ENCODE measurements at regions not wholly inside any gene's neighbourhood (a gene's known extent, or its start where the extent isn't known, plus 50 kb on each side); places are given as distances from the start of the nearest gene placed in this dataset.

DNA sequence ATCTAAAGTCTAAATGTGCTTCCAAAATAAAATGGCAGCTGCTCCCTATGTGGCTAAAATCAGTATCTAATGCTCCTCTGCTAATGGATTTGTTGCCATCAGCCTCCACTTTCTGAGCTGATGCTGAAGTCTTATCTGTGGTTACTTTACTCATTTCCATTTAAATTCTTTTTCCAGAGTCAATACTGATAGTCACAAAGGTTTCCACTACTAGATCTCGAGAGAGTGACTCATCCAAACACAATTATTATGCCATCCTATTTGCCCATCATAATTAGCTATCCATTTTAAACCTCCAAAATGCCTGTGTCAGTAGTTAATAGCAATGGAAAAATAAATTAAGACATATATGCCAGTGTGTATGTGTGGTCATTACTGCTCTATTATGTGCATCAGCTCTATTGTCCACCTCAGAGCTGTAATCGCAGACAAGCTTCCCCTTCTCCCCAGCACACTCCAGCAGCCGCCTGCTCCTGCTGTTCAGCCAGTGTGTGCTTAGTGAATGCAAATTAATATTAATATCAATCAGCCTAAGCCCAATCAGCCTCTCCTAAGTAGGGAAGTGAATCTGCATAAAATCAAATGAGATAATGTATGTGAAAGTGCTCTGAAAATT is 199.8 kb upstream of the ZIC3 start:
- DNase-seq, result no peak

DNA sequence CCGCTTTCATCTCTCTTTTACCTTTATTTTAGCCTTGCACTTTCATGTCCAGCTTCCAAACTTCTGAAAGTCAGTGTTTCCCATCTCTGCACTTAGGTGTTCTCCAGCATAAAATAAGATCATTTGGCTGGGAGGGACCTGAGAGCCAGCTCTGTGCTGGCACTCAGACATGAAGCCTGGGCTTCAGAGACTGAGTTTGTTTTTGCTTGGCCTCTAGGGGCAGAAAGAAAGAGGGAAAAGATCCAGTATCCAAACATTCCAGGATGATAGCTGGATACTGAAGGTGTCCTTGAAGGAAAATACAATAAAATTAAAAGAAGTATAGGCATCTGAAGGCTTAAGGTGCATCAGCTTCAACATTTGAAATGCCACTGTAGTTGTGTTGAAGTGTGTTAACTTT is 202.4 kb upstream of the ZIC3 start:
- DNase-seq, result no peak

DNA sequence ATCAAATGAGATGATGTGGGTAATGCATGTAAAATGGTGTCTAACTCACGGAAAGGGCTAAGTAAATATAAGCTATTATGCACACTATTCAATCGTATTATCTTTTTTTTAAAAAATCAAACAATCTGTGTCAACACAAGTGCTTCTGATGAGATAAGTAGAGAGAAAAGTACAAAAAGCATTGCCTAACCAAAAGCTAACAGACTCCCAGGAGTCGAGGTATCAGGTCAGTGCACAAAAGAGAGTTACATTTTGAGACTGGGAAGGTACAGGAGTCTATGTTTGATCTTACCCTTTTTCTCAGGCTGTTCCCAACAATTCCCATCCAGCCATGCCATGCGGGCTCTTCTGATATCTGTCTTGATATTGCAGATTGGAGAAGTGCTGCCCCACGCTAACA is 203.3 kb upstream of the ZIC3 start:
- no peak for DNase-seq

DNA sequence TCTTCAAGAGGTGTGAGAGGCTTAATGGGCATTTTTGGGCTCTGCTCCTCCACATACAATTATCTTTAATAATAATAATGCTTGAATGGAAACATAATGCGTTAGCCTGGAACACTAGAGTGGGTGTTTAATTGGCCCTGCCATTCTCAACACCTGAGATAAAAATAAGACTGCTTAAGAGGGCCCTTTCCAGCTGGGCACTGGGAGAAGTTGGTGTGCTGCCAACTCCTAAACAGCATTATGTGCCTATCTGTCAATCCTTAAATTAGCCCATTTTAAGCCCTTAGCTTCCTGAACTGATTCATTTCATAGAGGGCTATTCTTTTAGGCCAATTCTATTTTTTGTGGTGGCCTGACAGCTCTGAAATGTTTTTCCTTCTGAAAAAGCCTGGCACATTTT is 211.1 kb upstream of the ZIC3 start:
- DNase-seq, result no peak

DNA sequence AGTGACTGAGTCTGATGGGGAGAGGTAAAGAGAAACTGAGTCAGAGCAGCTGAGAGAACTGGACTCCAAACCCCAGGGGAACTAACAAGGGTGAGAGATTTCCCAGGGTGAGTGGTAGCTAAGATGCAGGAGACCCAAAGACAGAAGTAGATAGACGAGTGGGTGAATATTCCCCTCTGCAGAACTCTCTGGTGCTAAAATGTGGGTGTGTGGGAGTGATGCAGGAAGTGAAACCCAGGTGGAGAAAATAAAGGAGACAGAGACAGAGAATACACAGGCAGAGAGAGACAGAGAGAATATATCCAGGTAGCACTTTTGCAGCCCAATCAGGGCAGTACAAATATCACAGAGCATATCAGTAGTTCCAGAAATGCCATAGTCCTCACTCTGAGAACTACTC is 212.5 kb upstream of the ZIC3 start:
- no peak for DNase-seq

DNA sequence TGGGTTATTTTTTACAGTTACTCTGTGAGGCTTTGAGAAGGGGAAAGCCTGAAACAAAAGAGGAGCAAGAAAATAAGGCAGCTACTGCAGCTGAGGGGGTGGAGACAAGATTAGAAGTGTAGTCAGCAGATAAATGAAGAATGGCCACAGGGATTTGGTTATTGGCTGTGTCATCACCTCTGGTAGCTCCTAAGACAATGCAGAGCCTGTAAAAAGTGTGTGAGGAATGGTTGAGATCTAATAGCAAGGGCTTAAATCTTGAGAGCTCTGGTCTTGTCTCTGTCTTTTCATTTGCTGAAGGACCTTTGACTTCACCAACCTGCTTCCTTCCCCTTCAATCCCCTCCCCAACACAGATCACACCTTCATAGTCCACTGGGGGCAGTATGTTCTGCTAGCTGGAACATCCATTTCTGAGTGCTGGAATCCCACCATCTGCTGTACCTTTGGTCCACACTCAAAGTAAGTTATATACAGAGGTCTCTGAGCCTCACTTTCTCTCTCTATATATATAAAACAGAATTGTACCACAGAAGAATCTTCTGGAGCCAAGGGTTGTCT is 213.7 kb upstream of the ZIC3 start:
- DNase-seq, result no peak

DNA sequence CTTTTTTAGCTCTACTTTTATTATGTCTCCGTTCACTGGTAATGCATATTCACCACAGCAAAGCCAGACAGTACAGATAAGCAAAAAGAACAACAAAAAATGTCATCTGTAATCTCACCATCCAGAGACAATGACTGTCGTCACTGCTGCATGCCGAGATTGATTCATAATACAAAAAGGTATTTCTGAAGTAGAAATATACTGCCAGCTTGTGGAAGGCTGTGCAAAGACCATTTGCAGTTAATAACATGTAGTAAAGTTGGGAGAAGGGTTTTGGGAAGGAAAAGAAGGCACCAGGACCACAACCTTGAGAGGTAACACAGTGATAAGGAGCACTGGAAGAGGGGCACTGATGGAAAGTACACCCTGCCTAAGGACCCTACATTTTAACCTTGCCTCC is 223.0 kb upstream of the ZIC3 start:
- DNase-seq, result no peak

DNA sequence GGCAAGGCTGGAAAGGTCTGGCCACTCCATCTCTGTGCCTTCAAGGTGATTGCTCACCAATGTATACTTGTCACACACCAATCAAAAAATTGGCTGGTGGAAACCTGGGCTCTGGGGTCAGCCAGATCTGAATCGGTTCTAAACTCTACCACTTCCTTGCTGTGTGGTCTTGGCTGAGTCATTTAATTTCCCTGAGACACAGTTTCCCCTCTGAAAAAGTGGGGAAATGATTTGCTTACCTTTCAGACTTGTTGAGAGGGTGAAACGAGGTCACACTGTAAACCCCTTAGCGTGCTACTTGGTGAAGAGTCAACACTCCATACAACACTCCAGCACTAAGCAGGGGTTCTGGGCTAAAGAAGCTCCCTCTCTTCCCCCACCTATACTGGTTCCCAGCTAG is 252.3 kb upstream of the ZIC3 start:
- no peak for DNase-seq

DNA sequence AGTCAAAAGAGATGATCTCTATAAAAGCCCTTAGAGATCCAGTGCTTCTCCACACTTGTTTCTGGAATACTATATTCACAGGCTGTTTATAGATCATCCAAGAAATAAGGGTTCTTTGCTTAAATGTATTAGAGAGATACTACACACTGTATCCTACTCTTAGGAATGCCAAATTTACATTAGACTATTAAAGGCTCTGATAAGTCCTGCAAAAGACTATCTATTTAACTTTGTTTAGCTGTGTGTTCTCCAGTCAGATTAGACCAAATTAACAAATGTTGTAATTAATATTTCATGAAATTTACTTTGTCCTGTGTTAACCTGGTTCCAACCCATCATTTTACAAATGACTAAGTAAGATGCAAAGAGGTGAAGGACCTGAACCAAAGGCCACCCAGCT is 260.5 kb upstream of the ZIC3 start:
- DNase-seq, result no peak

DNA sequence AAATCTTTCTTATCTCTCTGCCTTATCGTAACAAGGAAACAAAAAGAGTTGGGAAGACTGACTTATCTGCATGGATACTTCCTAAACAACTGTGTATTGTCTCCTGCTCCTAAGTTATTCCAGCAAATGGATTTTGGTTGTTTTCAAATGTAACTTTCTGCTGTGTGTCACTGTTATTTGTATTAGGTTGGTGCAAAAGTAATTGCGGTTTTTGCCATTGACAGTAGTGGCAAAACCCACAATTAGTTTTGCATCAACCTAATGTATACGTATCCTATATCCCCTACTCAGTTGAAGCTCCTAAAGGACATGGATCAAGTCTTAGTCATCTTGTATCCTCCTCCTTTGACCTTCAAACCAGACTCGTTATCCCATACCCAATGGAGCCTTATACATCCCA is 263.4 kb upstream of the GPR101 start:
- no peak for DNase-seq

DNA sequence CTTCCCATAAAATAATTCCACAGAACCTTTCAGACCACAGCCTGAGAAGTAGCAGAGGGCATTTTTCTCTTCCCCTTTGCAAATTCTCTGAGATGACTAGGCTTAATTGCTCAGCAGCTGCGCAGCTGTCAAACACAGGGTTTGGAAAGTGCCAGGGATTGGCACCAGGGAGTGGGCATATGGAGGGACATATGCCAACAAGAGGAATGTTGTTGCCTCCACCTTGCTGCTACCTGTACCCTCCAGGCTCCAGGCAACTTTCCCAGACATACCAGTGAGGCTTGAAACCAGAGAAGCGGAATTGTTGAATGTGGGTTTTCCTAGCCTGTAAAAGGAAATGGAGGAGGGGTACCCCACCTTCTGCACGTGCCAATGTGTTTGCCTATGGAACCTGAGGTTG is 256.2 kb upstream of the GPR101 start:
- DNase-seq, result no peak

DNA sequence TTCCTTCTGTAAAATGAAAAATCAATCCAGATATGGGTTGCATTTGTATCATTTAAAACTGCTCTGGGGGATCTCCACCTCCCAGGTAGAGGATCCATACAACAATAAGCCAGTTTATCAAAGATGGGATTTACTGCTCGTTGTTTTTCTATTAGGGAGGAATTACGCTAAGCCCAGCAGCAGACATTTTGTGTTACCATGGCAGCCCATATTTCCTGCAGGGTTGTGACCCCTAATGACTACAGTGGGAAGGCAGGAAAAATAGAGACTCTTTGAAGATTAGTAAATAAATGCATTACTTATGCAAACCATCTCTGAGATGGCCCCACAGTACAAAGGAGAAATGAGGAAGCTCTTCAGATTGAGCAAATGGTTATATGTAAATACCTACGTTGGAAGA is 253.4 kb upstream of the GPR101 start:
- DNase-seq, result no peak

DNA sequence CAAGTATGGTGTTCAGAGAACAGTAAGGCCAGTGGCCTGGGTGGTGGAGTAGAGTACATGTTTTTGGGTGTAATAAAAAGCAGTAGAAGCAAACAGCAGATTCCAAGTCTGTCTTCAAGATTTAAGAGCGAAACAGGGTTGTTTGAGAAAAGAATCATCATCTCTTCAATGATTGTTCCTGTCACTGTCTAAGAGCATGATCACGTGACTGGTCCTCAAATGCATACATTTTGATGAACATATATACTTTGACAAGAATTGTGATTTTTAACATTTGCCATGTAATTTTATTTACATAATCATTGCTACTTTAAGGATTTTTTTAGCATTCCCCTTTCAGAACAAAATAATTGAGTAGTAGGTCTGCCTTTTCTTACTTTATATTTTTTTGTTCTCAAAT is 252.6 kb upstream of the GPR101 start:
- no peak for DNase-seq

DNA sequence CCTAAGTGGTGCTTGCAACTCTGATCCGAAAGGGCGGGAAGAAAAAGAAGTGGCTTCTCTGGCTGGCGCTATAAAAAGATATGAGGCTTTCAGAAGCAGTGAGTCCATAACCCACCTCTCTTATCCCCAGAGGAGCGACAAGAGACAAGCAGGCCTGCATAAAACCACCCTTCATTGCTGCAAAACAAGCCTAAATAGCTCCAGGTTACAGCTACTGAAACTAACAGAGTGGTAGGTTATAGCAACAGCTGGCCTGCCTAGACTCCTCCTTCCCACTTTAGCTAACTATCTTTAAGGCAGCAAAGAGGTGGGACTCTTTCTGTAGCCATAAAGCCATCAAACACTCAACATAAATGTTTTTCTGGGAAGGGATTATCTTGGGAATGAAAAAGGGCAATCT is 245.0 kb upstream of the GPR101 start:
- DNase-seq, result no peak

DNA sequence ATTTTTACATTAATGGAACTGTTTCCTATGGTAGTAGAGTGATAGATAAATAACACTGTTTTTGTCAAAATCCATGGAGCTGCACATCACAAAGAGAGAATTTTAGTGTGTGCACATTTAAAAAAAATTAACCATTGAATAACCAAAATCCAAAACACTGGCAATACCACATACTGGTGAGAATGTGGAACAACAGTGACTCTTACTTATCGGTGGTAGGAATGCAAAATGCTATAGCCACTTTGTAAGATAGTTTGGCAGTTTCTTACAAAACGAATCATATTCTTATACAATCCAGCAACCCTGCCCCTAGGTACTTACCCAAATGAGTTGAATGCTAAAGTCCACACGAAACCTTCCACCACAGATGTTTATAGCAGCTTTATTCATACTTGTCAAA is 229.6 kb upstream of the GPR101 start:
- DNase-seq, result no peak

DNA sequence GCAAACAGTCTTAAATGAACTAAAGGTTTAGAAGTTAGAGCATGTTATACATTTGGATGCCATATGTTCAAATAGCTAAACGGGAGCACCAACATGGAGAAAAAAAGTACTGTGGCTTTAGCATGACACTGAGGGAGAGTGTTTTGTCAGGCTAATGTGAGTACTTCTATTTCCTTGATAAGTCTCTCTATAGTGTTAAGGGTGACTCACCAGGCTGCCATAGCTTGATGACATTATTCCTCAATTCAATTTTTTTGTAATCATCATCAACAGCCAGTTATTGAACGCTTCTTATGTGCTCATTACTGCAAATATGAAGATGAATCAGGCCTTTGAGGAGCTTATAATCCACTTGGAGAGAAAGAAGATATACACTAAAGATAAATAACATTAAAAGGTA is 211.4 kb upstream of the GPR101 start:
- DNase-seq, result no peak

DNA sequence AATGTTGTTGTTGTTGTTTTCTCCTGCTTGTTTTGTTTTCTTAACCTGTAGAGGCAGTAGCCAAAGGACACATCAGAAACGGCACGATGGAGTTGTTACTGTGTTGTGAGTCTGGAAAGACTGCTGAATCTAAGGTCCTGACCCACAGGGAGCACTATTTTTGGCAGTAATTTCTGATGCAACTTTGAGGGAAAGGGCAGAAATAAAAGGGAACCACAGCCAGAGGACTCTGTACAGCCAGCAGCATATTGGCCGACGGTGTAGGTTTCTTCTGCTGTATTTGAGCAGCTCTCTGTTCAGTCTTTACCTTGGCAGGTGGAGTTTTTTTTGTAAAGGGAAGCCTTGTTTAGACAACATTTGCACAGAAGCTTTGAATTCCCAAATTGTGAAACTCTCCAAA is 203.0 kb upstream of the GPR101 start:
- DNase-seq, result no peak

DNA sequence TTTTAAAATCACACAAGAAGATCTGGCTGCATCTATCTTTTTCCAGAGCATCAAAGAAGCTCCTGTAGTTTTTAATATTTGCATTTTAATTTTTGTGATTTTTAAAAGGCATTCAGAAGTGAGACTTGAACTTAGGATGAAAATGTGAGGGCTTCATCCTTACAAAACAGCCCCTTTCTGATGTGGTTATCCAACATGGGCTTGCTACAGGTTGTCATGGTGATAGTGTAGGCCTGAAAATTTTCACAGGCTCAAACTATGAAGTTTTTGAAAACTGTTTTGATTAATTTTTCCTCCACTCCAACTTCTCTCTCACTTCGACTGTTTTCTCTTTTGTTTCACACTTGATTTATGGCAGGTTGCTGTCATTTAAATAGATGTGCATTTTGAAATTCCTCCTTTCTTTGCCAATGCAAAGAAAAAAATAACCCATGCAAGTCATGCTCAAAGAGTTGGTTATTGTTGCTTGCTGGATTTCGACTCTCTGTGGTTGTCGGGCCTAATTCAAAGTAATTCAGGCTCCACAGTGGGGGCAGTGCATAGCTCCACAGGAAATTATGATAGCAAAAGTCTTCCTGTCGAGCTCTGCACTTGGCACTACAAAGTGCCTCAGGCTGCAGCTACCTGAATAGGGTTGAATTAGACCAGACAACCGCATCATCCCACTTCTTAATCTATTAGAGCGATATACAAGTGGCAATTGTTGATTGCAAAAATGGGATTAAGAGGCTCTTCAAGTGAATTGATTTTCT is 201.0 kb upstream of the GPR101 start:
- no peak for DNase-seq

DNA sequence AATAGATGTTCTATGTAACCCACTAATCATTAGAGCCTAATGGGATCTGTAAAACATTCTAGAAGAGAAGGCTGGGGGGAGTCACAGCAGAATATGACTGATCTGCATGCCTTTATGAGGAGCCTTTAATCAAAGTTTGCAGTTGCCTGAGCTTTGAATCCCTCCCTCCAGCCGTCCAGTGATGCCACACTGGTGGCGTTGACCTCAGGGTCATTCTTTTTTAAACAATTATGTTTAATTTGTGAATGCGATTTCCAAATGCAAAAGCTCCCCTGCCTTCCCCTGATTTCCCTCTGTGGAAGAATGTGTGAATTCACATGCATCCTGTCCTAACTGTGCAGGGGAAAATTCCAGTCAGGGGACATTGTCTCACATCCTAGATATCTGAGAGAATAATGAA is 199.7 kb upstream of the GPR101 start:
- DNase-seq, result no peak

DNA sequence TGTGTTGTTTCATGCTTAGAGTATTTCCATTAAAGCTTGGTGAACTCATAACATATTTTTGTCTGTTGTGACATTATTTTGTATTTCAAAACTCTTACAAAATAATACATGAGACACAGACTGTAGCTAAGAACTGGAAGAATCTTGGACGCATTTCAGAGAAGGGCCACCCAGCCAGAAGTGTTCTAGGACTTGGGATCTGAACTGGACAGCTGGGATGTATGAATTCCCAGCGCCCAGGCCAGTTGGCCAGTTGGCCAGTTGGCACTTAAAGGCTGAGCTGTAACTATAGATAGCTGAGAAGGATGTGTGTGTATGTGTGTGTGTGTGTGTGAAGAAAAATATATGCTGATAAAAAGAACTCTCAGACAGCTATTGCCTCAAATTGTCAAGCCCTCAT is 193.4 kb upstream of the GPR101 start:
- DNase-seq, result no peak

DNA sequence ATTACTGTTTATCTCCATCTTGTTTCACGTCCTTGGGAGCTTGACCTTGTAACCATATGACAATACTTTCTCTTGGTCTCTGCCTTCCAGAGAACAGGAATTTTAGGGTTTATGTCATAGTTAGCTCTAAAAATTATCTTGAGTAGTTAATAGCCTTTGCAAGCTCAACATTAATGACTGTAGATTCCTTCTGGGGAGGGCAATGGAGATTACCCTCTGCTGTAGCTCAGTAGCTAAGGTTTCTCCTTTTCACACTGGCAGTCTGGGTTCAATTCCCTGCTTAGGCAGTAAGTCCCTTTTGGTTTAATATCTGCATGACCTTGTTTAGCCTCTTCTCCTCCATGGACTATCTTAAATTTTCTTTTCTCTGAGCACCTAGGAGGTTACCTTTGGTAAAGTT is 181.7 kb upstream of the GPR101 start:
- no peak for DNase-seq

DNA sequence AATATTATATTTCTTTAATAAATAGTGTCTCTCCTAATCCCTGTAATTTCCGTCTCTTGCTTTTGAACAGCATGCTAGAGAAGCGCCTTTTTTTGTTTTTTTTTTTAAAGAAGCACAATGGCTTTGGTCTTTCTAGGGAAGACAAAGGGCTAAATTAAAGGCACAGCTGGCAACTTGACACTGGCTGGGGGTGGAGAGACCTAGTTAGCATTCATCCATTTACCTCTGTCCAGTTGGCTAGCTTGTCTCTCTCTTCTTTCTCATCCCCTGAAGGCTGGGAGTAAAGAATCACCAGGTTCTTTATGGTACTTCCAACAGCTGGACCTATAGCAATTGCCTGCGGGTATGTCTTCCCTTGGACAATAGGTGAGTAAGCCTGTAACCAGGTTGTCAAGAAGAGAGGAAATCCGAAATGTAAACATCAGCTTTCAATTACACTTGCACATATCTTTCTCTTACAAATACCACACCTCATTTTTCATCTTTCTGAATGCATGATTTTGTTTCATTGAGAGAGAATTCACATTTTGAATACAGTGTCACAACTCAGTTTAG is 178.4 kb upstream of the GPR101 start:
- DNase-seq, result no peak

DNA sequence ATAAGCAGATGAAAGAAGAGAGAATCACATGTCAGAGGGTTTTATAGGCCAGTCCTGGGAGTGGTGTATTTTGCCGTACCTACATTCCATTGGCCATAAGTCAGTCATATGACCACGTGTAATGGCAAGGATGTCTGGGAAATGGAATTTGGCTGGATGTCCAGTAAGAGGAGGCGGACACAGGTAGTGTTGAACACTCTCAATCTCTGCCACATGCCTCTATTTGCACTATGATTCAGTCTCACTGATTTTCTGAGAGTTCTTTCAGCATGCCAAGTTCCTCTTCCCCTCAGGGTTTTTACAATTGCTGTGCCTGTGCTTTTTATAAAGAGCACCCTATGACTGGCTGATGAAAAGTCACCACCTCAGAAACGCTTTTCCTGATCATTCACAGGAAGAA is 164.2 kb upstream of the GPR101 start:
- no peak for DNase-seq

DNA sequence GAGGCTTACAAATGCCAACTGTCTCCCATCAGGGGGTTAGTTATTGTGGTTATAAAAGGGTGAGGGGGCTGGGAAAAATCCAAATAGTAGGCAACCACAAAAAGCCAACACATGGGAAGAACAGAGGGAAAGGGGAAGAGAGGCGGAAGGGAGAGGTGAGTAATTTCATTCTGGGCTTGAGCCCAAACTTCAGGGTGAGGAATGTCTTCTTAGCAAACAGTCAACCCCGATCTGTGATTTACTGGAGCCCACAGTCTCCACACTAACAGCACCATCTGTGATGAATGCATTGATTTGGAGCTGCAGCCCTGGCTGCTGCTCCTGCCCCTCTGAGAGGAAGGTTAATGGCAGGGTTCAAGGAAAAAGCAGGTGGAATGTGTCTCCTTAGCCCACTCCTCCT is 162.2 kb upstream of the GPR101 start:
- no peak for DNase-seq

DNA sequence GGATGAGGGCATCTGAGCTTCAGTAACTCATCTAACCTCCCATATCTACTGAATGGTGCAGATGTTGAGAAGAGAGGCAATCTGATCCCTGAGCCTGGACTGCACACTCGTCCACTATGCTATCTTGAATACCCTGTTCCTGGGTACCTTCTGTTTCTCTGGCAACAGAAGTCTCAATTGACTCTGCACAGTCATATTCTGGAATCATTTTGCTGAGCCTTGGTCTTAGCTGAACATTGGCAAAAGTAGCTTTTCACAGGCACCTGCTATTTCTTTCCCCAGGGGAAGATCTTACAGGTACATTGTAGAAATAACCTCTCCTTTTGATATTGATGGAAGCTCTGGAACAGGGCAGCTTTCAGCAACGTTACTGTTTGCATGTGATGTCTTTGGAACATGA is 161.5 kb upstream of the GPR101 start:
- DNase-seq, result no peak

Data from kidney glomerular epithelial cell (primary cell).